ENCODE measurements at regions not wholly inside any gene's neighbourhood (a gene's known extent, or its start where the extent isn't known, plus 50 kb on each side); places are given as distances from the start of the nearest gene placed in this dataset.

GRCh38 chr12:92495108-92495507 lies 207.7 kb upstream of the PLEKHG7 start:
- H3K9ac ChIP-seq (ENCODE audit: insufficient read length, low read depth), result no peak overlapping the region
- H3K36me3 ChIP-seq (ENCODE audit: insufficient read depth, insufficient read length, low read length), result no peaks in the 10 kb centered on the region
- no peak for DNase-seq (ENCODE audit: low read depth, low spot score)
- H3K9me3 ChIP-seq (ENCODE audit: insufficient read depth, low read length), result no peaks in the 10 kb centered on the region
- no peaks in the 10 kb centered on the region for H3K4me1 ChIP-seq (ENCODE audit: insufficient read depth, insufficient read length)
- H3K27me3 ChIP-seq (ENCODE audit: insufficient read depth, insufficient read length), result no peaks in the 10 kb centered on the region
- H3K4me3 ChIP-seq (ENCODE audit: insufficient read length, low read depth), result no peak overlapping the region
- no peak for TF ChIP-seq ZNF274 (IDR thresholded peaks at IDR 0.05; ENCODE audit: low read depth, low read length)
- TF ChIP-seq SUZ12 (IDR thresholded peaks at IDR 0.05; ENCODE audit: extremely low read depth, insufficient read depth, insufficient read length), result no peak
- TF ChIP-seq YY1 (IDR thresholded peaks at IDR 0.05; ENCODE audit: insufficient read depth, insufficient read length), result no peak

- no peak for DNase-seq (ENCODE audit: low read depth, low spot score)
- H3K4me1 ChIP-seq (ENCODE audit: insufficient read depth, insufficient read length), result no peaks in the 10 kb centered on the region
- no peaks in the 10 kb centered on the region for H3K9me3 ChIP-seq (ENCODE audit: insufficient read depth, low read length)
- no peaks in the 10 kb centered on the region for H3K27me3 ChIP-seq (ENCODE audit: insufficient read depth, insufficient read length)
- H3K36me3 ChIP-seq (ENCODE audit: insufficient read depth, insufficient read length, low read length), result no peaks in the 10 kb centered on the region
- TF ChIP-seq SUZ12 (IDR thresholded peaks at IDR 0.05; ENCODE audit: extremely low read depth, insufficient read depth, insufficient read length) (no peak), YY1 (IDR thresholded peaks at IDR 0.05; ENCODE audit: insufficient read depth, insufficient read length) (no peak), ZNF274 (IDR thresholded peaks at IDR 0.05; ENCODE audit: low read depth, low read length) (no peak)
- H3K9ac ChIP-seq (ENCODE audit: insufficient read length, low read depth), result no peak overlapping the region
- no peak overlapping the region for H3K4me3 ChIP-seq (ENCODE audit: insufficient read length, low read depth)
These were observed 209.0 kb upstream of the PLEKHG7 start for GRCh38 chr12:92493816-92494215.

GRCh38 chr12:92492995-92493394 lies 209.8 kb upstream of the PLEKHG7 start:
- Histone ChIP-seq H3K4me1 (ENCODE audit: insufficient read depth, insufficient read length) (no peaks in the 10 kb centered on the region), H3K4me3 (ENCODE audit: insufficient read length, low read depth) (no peak overlapping the region), H3K9me3 (ENCODE audit: insufficient read depth, low read length) (no peaks in the 10 kb centered on the region), H3K9ac (ENCODE audit: insufficient read length, low read depth) (no peak overlapping the region), H3K36me3 (ENCODE audit: insufficient read depth, insufficient read length, low read length) (no peaks in the 10 kb centered on the region), H3K27me3 (ENCODE audit: insufficient read depth, insufficient read length) (no peaks in the 10 kb centered on the region)
- no peak for DNase-seq (ENCODE audit: low read depth, low spot score)
- TF ChIP-seq SUZ12 (IDR thresholded peaks at IDR 0.05; ENCODE audit: extremely low read depth, insufficient read depth, insufficient read length) (no peak), ZNF274 (IDR thresholded peaks at IDR 0.05; ENCODE audit: low read depth, low read length) (no peak), YY1 (IDR thresholded peaks at IDR 0.05; ENCODE audit: insufficient read depth, insufficient read length) (no peak)

GRCh38 chr12:92492291-92492690 lies 210.5 kb upstream of the PLEKHG7 start:
- Histone ChIP-seq H3K9ac (ENCODE audit: insufficient read length, low read depth) (no peak overlapping the region), H3K4me1 (ENCODE audit: insufficient read depth, insufficient read length) (no peaks in the 10 kb centered on the region), H3K9me3 (ENCODE audit: insufficient read depth, low read length) (no peaks in the 10 kb centered on the region), H3K36me3 (ENCODE audit: insufficient read depth, insufficient read length, low read length) (no peaks in the 10 kb centered on the region), H3K27me3 (ENCODE audit: insufficient read depth, insufficient read length) (no peaks in the 10 kb centered on the region), H3K4me3 (ENCODE audit: insufficient read length, low read depth) (no peak overlapping the region)
- TF ChIP-seq ZNF274 (IDR thresholded peaks at IDR 0.05; ENCODE audit: low read depth, low read length), result no peak
- TF ChIP-seq YY1 (IDR thresholded peaks at IDR 0.05; ENCODE audit: insufficient read depth, insufficient read length), result no peak
- TF ChIP-seq SUZ12 (IDR thresholded peaks at IDR 0.05; ENCODE audit: extremely low read depth, insufficient read depth, insufficient read length), result no peak
- DNase-seq (ENCODE audit: low read depth, low spot score), result no peak

GRCh38 chr12:92489781-92490180 lies 213.0 kb upstream of the PLEKHG7 start:
- Histone ChIP-seq H3K9ac (ENCODE audit: insufficient read length, low read depth) (no peak overlapping the region), H3K4me3 (ENCODE audit: insufficient read length, low read depth) (no peak overlapping the region), H3K36me3 (ENCODE audit: insufficient read depth, insufficient read length, low read length) (no peaks in the 10 kb centered on the region), H3K9me3 (ENCODE audit: insufficient read depth, low read length) (no peaks in the 10 kb centered on the region), H3K4me1 (ENCODE audit: insufficient read depth, insufficient read length) (no peaks in the 10 kb centered on the region), H3K27me3 (ENCODE audit: insufficient read depth, insufficient read length) (no peaks in the 10 kb centered on the region)
- DNase-seq (ENCODE audit: low read depth, low spot score), result no peak
- TF ChIP-seq YY1 (IDR thresholded peaks at IDR 0.05; ENCODE audit: insufficient read depth, insufficient read length), result no peak
- no peak for TF ChIP-seq ZNF274 (IDR thresholded peaks at IDR 0.05; ENCODE audit: low read depth, low read length)
- no peak for TF ChIP-seq SUZ12 (IDR thresholded peaks at IDR 0.05; ENCODE audit: extremely low read depth, insufficient read depth, insufficient read length)

- Histone ChIP-seq H3K36me3 (ENCODE audit: insufficient read depth, insufficient read length, low read length) (no peaks in the 10 kb centered on the region), H3K4me3 (ENCODE audit: insufficient read length, low read depth) (no peak overlapping the region), H3K9ac (ENCODE audit: insufficient read length, low read depth) (no peak overlapping the region), H3K9me3 (ENCODE audit: insufficient read depth, low read length) (no peaks in the 10 kb centered on the region), H3K4me1 (ENCODE audit: insufficient read depth, insufficient read length) (no peaks in the 10 kb centered on the region), H3K27me3 (ENCODE audit: insufficient read depth, insufficient read length) (no peaks in the 10 kb centered on the region)
- no peak for DNase-seq (ENCODE audit: low read depth, low spot score)
- TF ChIP-seq ZNF274 (IDR thresholded peaks at IDR 0.05; ENCODE audit: low read depth, low read length) (no peak), SUZ12 (IDR thresholded peaks at IDR 0.05; ENCODE audit: extremely low read depth, insufficient read depth, insufficient read length) (no peak), YY1 (IDR thresholded peaks at IDR 0.05; ENCODE audit: insufficient read depth, insufficient read length) (no peak)
These were observed 214.1 kb upstream of the PLEKHG7 start for GRCh38 chr12:92488735-92489134.

GRCh38 chr12:92487138-92487485 lies 215.7 kb upstream of the PLEKHG7 start:
- TF ChIP-seq ZNF274 (IDR thresholded peaks at IDR 0.05; ENCODE audit: low read depth, low read length), result no peak
- no peak for TF ChIP-seq YY1 (IDR thresholded peaks at IDR 0.05; ENCODE audit: insufficient read depth, insufficient read length)
- no peak for TF ChIP-seq SUZ12 (IDR thresholded peaks at IDR 0.05; ENCODE audit: extremely low read depth, insufficient read depth, insufficient read length)
- DNase-seq (ENCODE audit: low read depth, low spot score), result no peak
- H3K4me1 ChIP-seq (ENCODE audit: insufficient read depth, insufficient read length), result no peaks in the 10 kb centered on the region
- H3K36me3 ChIP-seq (ENCODE audit: insufficient read depth, insufficient read length, low read length), result no peaks in the 10 kb centered on the region
- H3K4me3 ChIP-seq (ENCODE audit: insufficient read length, low read depth), result no peak overlapping the region
- H3K9me3 ChIP-seq (ENCODE audit: insufficient read depth, low read length), result no peaks in the 10 kb centered on the region
- no peaks in the 10 kb centered on the region for H3K27me3 ChIP-seq (ENCODE audit: insufficient read depth, insufficient read length)
- no peak overlapping the region for H3K9ac ChIP-seq (ENCODE audit: insufficient read length, low read depth)
